Nephron progenitor cell (in vitro differentiated cells): ENCODE measurements at regions not wholly inside any gene's neighbourhood (a gene's known extent, or its start where the extent isn't known, plus 50 kb on each side); places are given as distances from the start of the nearest gene placed in this dataset.

ENCODE experiments used
- DNase-seq: peaks from one replicate; pipeline ENCODE4 v3.0.0; 2021
- H3K27ac Mint-ChIP-seq: 2 replicates; pipeline ENCODE4 v1.8.0; 2021; ENCODE audit warnings: mild to moderate bottlenecking, moderate library complexity, mixed read lengths
- H3K27me3 Mint-ChIP-seq: 2 replicates; pipeline ENCODE4 v1.8.0; 2021; ENCODE audit warnings: mild to moderate bottlenecking, low read depth, mixed read lengths; ENCODE audit not compliant: poor library complexity
- H3K36me3 Mint-ChIP-seq: 2 replicates; pipeline ENCODE4 v1.8.0; 2021; ENCODE audit warnings: low read depth, mixed read lengths
- H3K4me1 Mint-ChIP-seq: 2 replicates; pipeline ENCODE4 v1.8.0; 2021; ENCODE audit warnings: mixed read lengths
- H3K4me3 Mint-ChIP-seq: 2 replicates; pipeline ENCODE4 v1.8.0; 2021; ENCODE audit warnings: mild to moderate bottlenecking, moderate library complexity, mixed read lengths
- H3K9me3 Mint-ChIP-seq: 2 replicates; pipeline ENCODE4 v1.8.0; 2021; ENCODE audit warnings: mild to moderate bottlenecking, moderate library complexity, mixed read lengths
- TF ChIP-seq, protein P1 (sequence below): fragments of 200-600 bp; sonication (generic); IDR thresholded peaks from 2 replicates; pipeline ENCODE4 v1.5.0; 2021; ENCODE audit warnings: antibody characterized with exemption

DNA sequence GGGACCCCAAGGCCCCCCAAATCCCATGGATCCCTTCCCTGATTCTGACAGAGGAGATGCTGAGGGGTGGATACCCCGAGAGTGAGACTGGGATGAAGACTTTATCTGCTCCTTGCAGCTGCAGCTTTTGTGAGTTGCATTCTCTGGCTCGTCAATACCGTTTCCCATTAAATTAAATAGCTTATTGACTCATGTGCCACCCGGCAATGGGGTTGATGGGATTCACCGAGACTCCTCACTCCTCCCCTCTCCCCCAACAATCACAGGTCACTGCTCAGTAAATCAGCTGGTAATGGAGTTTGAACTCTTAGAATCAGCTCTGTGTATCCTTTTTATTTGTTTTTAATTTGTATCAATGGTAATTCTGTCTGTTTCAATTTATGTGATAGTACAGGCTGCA is 337.5 kb upstream of the PLXNA2 start:
- no peak overlapping the region for H3K4me3 Mint-ChIP-seq
- TF ChIP-seq, protein P1, sequence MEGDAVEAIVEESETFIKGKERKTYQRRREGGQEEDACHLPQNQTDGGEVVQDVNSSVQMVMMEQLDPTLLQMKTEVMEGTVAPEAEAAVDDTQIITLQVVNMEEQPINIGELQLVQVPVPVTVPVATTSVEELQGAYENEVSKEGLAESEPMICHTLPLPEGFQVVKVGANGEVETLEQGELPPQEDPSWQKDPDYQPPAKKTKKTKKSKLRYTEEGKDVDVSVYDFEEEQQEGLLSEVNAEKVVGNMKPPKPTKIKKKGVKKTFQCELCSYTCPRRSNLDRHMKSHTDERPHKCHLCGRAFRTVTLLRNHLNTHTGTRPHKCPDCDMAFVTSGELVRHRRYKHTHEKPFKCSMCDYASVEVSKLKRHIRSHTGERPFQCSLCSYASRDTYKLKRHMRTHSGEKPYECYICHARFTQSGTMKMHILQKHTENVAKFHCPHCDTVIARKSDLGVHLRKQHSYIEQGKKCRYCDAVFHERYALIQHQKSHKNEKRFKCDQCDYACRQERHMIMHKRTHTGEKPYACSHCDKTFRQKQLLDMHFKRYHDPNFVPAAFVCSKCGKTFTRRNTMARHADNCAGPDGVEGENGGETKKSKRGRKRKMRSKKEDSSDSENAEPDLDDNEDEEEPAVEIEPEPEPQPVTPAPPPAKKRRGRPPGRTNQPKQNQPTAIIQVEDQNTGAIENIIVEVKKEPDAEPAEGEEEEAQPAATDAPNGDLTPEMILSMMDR: no peak
- H3K4me1 Mint-ChIP-seq: peaks cover 28% of the 10 kb centered on the region
- no peaks in the 10 kb centered on the region for H3K36me3 Mint-ChIP-seq
- no peaks in the 10 kb centered on the region for H3K9me3 Mint-ChIP-seq
- peaks cover 14% of the 10 kb centered on the region for H3K27me3 Mint-ChIP-seq
- no peak overlapping the region for H3K27ac Mint-ChIP-seq
- no peak for DNase-seq

DNA sequence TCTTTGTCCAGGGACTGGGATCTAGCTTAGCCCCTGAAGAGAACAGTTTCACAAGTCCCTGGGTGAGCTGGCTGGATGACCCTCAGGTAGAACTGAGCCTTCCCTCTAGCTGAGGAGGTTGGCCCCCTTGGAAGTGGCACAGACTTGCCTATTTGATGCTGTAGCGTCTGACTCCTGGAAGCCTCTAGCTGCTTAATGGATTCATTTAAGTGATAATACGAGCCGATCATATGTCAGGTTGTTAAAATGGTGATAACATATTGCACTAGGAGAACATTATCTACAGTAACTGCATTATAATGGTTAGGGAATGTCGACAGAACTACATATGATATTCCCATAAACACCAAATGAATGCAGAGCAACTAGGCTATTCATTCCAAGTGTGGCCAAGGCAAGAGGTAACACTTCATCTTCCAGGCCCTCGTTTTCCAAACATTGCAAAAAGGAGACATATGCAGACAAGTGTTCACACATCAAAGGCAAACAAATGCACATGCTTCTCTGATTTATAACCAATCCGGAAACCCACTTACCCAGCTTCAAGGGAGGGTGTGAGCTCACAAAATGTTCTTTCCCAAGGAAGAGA is 340.1 kb upstream of the PLXNA2 start:
- no peaks in the 10 kb centered on the region for H3K36me3 Mint-ChIP-seq
- H3K4me3 Mint-ChIP-seq: no peak overlapping the region

DNA sequence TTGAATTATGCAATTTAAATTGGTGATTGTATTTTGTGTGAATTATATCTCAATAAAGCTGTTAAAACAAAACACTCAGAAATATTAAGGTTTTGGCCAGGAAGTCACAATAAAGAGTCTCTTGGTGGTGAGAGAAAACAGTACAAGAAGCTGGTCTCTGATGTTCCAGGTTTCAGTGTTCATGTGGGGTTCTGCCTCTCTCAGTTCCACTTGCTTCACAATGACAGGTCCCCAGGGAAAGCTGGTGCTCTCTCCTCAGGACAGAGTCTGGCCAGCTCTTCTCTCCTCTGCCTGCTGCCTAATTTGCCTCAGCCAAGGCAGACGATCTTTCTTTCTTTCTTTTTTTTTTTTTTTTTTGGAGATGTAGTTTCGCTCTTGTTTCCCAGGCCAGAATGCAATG is 342.9 kb upstream of the PLXNA2 start:
- Mint-ChIP-seq H3K4me3 (no peak overlapping the region), H3K4me1 (peaks cover 14% of the 10 kb centered on the region), H3K36me3 (no peaks in the 10 kb centered on the region), H3K27me3 (peaks cover 14% of the 10 kb centered on the region), H3K9me3 (no peaks in the 10 kb centered on the region), H3K27ac (no peak overlapping the region)
- DNase-seq: no peak
- TF ChIP-seq, protein P1: no peak

More for the DNA sequence above, 340.1 kb upstream of the PLXNA2 start:
- no peak for DNase-seq
- TF ChIP-seq, protein P1: no peak
- H3K9me3 Mint-ChIP-seq: no peaks in the 10 kb centered on the region
- H3K27ac Mint-ChIP-seq: no peak overlapping the region
- H3K27me3 Mint-ChIP-seq: peaks cover 13% of the 10 kb centered on the region
- H3K4me1 Mint-ChIP-seq: peaks cover 28% of the 10 kb centered on the region

DNA sequence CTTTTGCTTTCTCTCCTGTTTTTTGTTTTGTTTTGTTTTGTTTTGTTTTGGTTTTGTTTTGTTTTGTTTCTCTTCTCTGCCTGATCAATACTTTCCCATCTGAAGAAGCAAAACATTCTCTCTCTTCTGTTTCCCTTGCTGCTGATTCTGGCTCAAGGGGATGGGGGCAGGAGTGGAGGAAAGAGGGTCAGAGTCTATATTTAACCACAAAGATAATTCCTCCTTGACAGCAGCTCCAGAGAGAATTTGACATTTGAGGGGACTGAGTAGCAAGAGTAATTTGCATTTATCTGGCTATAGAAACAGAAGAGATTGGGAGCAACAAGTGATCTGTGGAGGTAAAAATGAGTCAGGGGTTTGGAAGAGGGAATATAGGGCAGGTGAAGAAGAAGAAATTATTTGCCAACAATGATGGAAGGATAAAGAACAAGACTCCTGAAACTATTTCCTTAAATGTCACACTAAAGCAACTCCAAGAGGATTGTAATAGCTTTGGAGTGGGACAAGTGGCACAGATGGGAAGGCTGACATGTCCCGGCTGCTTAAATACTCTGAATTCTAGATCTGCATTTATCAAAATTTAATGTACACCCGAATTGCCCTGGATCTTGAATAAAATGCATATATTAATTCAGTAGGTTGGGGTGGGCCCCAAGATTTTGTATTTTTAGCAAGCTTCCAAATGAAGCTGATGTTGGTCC is 349.3 kb upstream of the PLXNA2 start:
- peaks cover 25% of the 10 kb centered on the region for H3K4me1 Mint-ChIP-seq
- H3K27me3 Mint-ChIP-seq: peaks cover 4% of the 10 kb centered on the region
- no peaks in the 10 kb centered on the region for H3K9me3 Mint-ChIP-seq
- DNase-seq: no peak
- no peak overlapping the region for H3K4me3 Mint-ChIP-seq
- TF ChIP-seq, protein P1: no peak
- H3K36me3 Mint-ChIP-seq: no peaks in the 10 kb centered on the region
- peak overlapping the region; percentile 41 for H3K27ac Mint-ChIP-seq

DNA sequence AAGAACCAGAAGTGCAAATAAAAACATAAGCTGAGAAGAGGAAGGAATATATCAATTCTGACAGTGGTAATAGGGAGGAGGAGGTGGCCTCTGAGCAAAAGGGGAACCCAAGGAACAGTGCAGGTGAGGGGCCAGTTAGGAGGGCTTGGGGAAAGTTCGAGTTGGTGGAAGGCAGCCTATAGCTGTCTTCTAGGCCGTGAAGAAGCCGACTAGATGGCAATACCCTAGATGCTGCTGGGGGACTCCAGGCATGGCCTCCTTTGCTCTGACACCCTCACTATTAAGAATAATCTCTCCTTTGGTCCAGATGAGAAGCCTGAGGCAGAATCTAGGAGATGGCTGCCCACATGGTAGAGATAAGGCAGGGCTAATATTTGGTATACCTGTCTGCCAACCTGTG is 351.1 kb upstream of the PLXNA2 start:
- Mint-ChIP-seq H3K36me3 (no peaks in the 10 kb centered on the region), H3K27ac (no peak overlapping the region), H3K4me1 (peaks cover 25% of the 10 kb centered on the region), H3K9me3 (no peaks in the 10 kb centered on the region), H3K4me3 (no peak overlapping the region), H3K27me3 (peaks cover 6% of the 10 kb centered on the region)
- no peak for DNase-seq
- TF ChIP-seq, protein P1: no peak

DNA sequence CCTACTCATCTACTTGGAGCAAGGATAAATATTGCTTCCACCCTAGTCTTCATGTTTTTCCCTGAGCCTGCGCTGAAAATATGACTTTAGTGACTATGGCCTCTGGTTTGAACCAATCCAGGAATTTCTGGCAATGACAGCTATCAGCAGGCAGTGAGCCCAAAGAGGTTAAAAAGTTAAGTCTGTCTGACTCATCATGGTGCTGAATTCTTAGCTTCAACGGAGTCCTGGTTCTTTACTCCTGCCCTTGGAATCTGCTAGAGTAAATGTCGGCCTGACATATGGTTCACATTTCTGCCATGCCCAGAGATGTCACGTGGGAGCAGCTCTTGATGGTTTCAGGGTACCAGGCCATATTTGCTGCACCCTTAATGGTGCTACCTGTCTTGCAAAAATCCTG is 351.6 kb upstream of the PLXNA2 start:
- TF ChIP-seq, protein P1: no peak
- Mint-ChIP-seq H3K4me1 (peaks cover 25% of the 10 kb centered on the region), H3K27ac (no peak overlapping the region), H3K36me3 (no peaks in the 10 kb centered on the region), H3K27me3 (peaks cover 8% of the 10 kb centered on the region), H3K9me3 (no peaks in the 10 kb centered on the region), H3K4me3 (no peak overlapping the region)
- DNase-seq: no peak
